Bronchial epithelial cell (primary cell): ENCODE measurements at regions not wholly inside any gene's neighbourhood (a gene's known extent, or its start where the extent isn't known, plus 50 kb on each side); places are given as distances from the start of the nearest gene placed in this dataset.
A peak's percentile ranks its signal among the peaks of the same experiment; 100 is the strongest.

Experiments
- DNase-seq: peaks from one replicate; pipeline ENCODE4 v3.0.0-alpha.2; 2010; ENCODE audit warnings: low read depth
- FAIRE-seq: peaks from 2 replicates; lab custom pipeline; 2011; peaks lifted over from hg19 to GRCh38; lab: Jason Lieb, UNC
- H3K27me3 ChIP-seq: 2 replicates; pipeline ENCODE4 v1.5.1; 2011; ENCODE audit warnings: low read length; ENCODE audit not compliant: control insufficient read depth, insufficient read depth
- H3K36me3 ChIP-seq: 2 replicates; pipeline ENCODE4 v1.5.1; 2011; ENCODE audit warnings: low read length; ENCODE audit not compliant: control insufficient read depth, insufficient read depth
- H3K4me3 ChIP-seq: 2 replicates; pipeline ENCODE4 v1.5.1; 2011; ENCODE audit warnings: mild to moderate bottlenecking, low read depth, low read length, control low read depth
- CTCF ChIP-seq: IDR thresholded peaks from 2 replicates; pipeline ENCODE4 v1.5.1; 2011; ENCODE audit warnings: mild to moderate bottlenecking, moderate library complexity, low read length, control low read depth, inconsistent platforms; ENCODE audit not compliant: insufficient read depth, severe bottlenecking

GRCh38 chr6:40340957-40341356 is 246.2 kb downstream of the LRFN2 start:
- DNase-seq = no peak
- no peak for TF ChIP-seq CTCF
- H3K27me3 ChIP-seq = peaks cover 2% of the 10 kb centered on the region
- no peak for FAIRE-seq
- H3K4me3 ChIP-seq = no peak overlapping the region
- no peaks in the 10 kb centered on the region for H3K36me3 ChIP-seq

- Histone ChIP-seq H3K4me3 (no peak overlapping the region), H3K27me3 (peaks cover 4% of the 10 kb centered on the region), H3K36me3 (no peaks in the 10 kb centered on the region)
- FAIRE-seq = no peak
- no peak for TF ChIP-seq CTCF
- DNase-seq = no peak
Measured at GRCh38 chr6:40340196-40340595, 247.0 kb downstream of the LRFN2 start.

- peaks cover 4% of the 10 kb centered on the region for H3K27me3 ChIP-seq
- DNase-seq = no peak
- H3K36me3 ChIP-seq = no peaks in the 10 kb centered on the region
- H3K4me3 ChIP-seq = no peak overlapping the region
- TF ChIP-seq CTCF = no peak
- no peak for FAIRE-seq
Measured at GRCh38 chr6:40338306-40338705, 248.9 kb downstream of the LRFN2 start.

GRCh38 chr6:40336940-40337760 is 250.0 kb downstream of the LRFN2 start:
- Histone ChIP-seq H3K36me3 (no peaks in the 10 kb centered on the region), H3K27me3 (peaks cover 2% of the 10 kb centered on the region), H3K4me3 (no peak overlapping the region)
- FAIRE-seq = peak; percentile 36
- no peak for TF ChIP-seq CTCF
- DNase-seq = no peak

GRCh38 chr6:40336296-40336695 is 250.9 kb downstream of the LRFN2 start:
- DNase-seq = no peak
- Histone ChIP-seq H3K27me3 (peaks cover 2% of the 10 kb centered on the region), H3K4me3 (no peak overlapping the region), H3K36me3 (no peaks in the 10 kb centered on the region)
- no peak for TF ChIP-seq CTCF
- FAIRE-seq = no peak
